Ishikawa (cell line): ENCODE measurements at regions not wholly inside any gene's neighbourhood (a gene's known extent, or its start where the extent isn't known, plus 50 kb on each side); places are given as distances from the start of the nearest gene placed in this dataset.

Experiments used
- CEBPB ChIP-seq: IDR thresholded peaks from 2 replicates; pipeline ENCODE4 v1.6.1; 2012
- CREB1 ChIP-seq: IDR thresholded peaks from 2 replicates; pipeline ENCODE4 v1.6.1; 2012; ENCODE audit warnings: low read depth
- EP300 ChIP-seq: IDR thresholded peaks from 2 replicates; pipeline ENCODE4 v1.6.1; 2012; ENCODE audit warnings: borderline replicate concordance
- FOXM1 ChIP-seq: IDR thresholded peaks from 2 replicates; pipeline ENCODE4 v1.6.1; 2012; ENCODE audit warnings: low read depth, borderline replicate concordance
- MAX ChIP-seq: IDR thresholded peaks from 2 replicates; pipeline ENCODE4 v1.6.1; 2012
- RAD21 ChIP-seq: IDR thresholded peaks from 2 replicates; pipeline ENCODE4 v1.6.1; 2012; ENCODE audit warnings: low read depth
- USF1 ChIP-seq: IDR thresholded peaks from 2 replicates; pipeline ENCODE4 v1.6.1; 2012
- YY1 ChIP-seq: IDR thresholded peaks from 2 replicates; pipeline ENCODE4 v1.6.1; 2012; ENCODE audit warnings: low read depth
- ZBTB7A ChIP-seq: IDR thresholded peaks from 2 replicates; pipeline ENCODE4 v1.6.1; 2012; ENCODE audit warnings: low read depth

DNA sequence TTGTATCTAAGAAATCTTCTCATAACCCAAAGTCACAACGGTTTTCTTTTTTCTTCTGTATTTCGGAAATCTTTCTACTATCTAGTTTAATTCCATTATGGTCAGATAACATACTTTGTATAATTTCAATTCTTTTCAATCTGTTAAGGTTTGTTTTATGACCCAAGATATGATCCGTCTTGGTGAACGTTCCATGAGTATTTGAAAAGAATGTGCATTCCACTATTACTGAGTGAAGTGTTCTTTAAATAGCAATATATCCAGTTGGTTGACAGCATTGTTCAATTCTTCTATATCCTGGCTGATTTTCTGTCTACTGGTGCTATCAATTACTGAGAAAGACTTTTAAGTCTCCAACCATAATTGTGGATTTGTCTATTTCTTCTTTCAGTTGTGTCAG, 414.5 kb downstream of the TNS1 start:
- TF ChIP-seq CREB1 (no peak), FOXM1 (no peak), MAX (no peak), ZBTB7A (no peak), RAD21 (no peak), EP300 (no peak), YY1 (no peak), USF1 (no peak), CEBPB (no peak)
